ENCODE measurements at regions not wholly inside any gene's neighbourhood (a gene's known extent, or its start where the extent isn't known, plus 50 kb on each side); places are given as distances from the start of the nearest gene placed in this dataset.

DNA sequence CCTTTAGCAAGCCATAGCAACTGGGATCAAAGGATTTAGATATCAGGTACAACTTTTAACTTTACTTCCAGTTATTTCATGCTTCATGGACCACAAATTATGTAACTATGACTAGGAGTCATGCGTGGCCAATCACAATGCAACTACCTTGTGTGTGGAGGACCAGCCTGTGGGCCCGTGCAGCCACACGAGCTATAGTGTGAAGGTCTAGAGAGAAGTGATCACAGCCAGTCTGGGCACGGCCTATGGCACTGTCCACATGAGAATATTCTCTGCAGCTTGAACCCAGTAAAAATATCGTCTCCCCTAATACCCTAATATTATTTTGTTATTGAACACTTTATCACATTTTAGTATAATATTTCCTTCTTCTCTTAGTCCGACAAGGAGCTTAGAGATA is 464.9 kb upstream of the MIR17HG start:
- TF ChIP-seq, protein P1, sequence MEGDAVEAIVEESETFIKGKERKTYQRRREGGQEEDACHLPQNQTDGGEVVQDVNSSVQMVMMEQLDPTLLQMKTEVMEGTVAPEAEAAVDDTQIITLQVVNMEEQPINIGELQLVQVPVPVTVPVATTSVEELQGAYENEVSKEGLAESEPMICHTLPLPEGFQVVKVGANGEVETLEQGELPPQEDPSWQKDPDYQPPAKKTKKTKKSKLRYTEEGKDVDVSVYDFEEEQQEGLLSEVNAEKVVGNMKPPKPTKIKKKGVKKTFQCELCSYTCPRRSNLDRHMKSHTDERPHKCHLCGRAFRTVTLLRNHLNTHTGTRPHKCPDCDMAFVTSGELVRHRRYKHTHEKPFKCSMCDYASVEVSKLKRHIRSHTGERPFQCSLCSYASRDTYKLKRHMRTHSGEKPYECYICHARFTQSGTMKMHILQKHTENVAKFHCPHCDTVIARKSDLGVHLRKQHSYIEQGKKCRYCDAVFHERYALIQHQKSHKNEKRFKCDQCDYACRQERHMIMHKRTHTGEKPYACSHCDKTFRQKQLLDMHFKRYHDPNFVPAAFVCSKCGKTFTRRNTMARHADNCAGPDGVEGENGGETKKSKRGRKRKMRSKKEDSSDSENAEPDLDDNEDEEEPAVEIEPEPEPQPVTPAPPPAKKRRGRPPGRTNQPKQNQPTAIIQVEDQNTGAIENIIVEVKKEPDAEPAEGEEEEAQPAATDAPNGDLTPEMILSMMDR (conservative IDR thresholded peaks at IDR 0.05; ENCODE audit: low read depth, low read length), result no peak
- TF ChIP-seq RCOR1 (IDR thresholded peaks at IDR 0.05; ENCODE audit: insufficient replicate concordance, low read length) (no peak), POLR2A (IDR thresholded peaks at IDR 0.05; ENCODE audit: low read depth, low read length) (no peak), MXI1 (IDR thresholded peaks at IDR 0.05; ENCODE audit: borderline replicate concordance, low read depth, low read length) (no peak), RFX5 (IDR thresholded peaks at IDR 0.05; ENCODE audit: low read depth, low read length) (no peak), BHLHE40 (IDR thresholded peaks at IDR 0.05; ENCODE audit: low read depth, low read length) (no peak), MAZ (IDR thresholded peaks at IDR 0.05; ENCODE audit: borderline replicate concordance, low read depth, low read length) (no peak), USF2 (IDR thresholded peaks at IDR 0.05; ENCODE audit: low read depth, low read length) (no peak)

All from IMR-90 (cell line).